ENCODE measurements at regions not wholly inside any gene's neighbourhood (a gene's known extent, or its start where the extent isn't known, plus 50 kb on each side); places are given as distances from the start of the nearest gene placed in this dataset.

DNA sequence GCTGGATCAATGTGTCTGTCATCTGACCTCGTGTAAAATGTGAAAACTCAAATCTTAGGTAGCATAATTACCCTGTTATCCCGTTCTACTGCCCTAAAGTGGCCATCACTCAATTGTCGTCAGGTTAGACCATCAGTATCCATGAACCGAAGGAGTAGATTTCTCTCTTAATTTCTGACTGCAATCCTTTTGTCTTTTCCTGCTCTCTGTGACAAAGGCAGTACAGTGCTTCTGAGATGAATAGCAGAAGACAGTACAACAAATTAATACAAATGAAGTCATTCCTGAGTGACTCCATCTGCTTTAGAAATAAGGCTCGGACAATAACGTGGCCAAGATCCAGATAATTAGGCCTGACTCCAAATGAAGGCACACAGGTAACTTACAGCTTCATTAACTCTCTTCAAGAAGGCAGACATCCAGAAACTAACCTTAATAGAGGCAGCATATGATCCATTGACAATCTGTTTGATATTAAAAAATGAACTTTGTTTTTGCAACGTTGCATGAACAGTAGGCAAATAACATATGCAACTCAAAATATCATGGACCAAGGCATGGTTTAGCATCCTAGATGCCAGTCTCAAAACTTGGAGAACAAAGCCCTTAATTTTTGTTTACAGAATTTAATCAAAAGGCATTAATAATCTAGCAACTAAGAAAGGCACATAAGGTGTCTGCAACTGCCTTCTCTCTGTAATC, 96.7 kb upstream of the CDH20 start:
- TF ChIP-seq, protein P1, sequence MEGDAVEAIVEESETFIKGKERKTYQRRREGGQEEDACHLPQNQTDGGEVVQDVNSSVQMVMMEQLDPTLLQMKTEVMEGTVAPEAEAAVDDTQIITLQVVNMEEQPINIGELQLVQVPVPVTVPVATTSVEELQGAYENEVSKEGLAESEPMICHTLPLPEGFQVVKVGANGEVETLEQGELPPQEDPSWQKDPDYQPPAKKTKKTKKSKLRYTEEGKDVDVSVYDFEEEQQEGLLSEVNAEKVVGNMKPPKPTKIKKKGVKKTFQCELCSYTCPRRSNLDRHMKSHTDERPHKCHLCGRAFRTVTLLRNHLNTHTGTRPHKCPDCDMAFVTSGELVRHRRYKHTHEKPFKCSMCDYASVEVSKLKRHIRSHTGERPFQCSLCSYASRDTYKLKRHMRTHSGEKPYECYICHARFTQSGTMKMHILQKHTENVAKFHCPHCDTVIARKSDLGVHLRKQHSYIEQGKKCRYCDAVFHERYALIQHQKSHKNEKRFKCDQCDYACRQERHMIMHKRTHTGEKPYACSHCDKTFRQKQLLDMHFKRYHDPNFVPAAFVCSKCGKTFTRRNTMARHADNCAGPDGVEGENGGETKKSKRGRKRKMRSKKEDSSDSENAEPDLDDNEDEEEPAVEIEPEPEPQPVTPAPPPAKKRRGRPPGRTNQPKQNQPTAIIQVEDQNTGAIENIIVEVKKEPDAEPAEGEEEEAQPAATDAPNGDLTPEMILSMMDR (IDR thresholded peaks at IDR 0.05), result no peak
- TF ChIP-seq POLR2A (IDR thresholded peaks at IDR 0.05), result no peak
